ENCODE measurements at regions not wholly inside any gene's neighbourhood (a gene's known extent, or its start where the extent isn't known, plus 50 kb on each side); places are given as distances from the start of the nearest gene placed in this dataset.
"Not testable (repeated sequence)": the region's sequence is repeated elsewhere in the genome, so short reads cannot be mapped to it uniquely, and the experiment has no call there.

DNA sequence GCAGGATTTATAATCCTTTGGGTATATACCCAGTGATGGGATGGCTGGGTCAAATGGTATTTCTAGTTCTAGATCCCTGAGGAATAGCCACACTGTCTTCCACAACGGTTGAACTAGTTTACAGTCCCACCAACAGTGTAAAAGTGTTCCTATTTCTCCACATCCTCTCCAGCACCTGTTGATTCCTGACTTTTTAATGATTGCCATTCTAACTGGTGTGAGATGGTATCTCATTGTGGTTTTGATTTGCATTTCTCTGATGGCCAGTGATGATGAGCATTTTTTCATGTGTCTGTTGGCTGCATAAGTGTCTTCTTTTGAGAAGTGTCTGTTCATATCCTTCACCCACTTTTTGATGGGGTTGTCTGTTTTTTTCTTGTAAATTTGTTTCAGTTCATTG is 82.8 kb upstream of the AMOT start:
- TF ChIP-seq, protein P1, sequence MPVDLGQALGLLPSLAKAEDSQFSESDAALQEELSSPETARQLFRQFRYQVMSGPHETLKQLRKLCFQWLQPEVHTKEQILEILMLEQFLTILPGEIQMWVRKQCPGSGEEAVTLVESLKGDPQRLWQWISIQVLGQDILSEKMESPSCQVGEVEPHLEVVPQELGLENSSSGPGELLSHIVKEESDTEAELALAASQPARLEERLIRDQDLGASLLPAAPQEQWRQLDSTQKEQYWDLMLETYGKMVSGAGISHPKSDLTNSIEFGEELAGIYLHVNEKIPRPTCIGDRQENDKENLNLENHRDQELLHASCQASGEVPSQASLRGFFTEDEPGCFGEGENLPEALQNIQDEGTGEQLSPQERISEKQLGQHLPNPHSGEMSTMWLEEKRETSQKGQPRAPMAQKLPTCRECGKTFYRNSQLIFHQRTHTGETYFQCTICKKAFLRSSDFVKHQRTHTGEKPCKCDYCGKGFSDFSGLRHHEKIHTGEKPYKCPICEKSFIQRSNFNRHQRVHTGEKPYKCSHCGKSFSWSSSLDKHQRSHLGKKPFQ (tag by site-specific recombination; IDR thresholded peaks at IDR 0.05), result not testable (repeated sequence)
- TF ChIP-seq, protein P2, sequence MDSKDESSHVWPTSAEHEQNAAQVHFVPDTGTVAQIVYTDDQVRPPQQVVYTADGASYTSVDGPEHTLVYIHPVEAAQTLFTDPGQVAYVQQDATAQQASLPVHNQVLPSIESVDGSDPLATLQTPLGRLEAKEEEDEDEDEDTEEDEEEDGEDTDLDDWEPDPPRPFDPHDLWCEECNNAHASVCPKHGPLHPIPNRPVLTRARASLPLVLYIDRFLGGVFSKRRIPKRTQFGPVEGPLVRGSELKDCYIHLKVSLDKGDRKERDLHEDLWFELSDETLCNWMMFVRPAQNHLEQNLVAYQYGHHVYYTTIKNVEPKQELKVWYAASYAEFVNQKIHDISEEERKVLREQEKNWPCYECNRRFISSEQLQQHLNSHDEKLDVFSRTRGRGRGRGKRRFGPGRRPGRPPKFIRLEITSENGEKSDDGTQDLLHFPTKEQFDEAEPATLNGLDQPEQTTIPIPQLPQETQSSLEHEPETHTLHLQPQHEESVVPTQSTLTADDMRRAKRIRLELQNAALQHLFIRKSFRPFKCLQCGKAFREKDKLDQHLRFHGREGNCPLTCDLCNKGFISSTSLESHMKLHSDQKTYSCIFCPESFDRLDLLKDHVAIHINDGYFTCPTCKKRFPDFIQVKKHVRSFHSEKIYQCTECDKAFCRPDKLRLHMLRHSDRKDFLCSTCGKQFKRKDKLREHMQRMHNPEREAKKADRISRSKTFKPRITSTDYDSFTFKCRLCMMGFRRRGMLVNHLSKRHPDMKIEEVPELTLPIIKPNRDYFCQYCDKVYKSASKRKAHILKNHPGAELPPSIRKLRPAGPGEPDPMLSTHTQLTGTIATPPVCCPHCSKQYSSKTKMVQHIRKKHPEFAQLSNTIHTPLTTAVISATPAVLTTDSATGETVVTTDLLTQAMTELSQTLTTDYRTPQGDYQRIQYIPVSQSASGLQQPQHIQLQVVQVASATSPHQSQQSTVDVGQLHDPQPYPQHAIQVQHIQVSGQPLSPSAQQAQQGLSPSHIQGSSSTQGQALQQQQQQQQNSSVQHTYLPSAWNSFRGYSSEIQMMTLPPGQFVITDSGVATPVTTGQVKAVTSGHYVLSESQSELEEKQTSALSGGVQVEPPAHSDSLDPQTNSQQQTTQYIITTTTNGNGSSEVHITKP (tag by site-specific recombination; IDR thresholded peaks at IDR 0.05), result not testable (repeated sequence)
- TF ChIP-seq, protein P3, sequence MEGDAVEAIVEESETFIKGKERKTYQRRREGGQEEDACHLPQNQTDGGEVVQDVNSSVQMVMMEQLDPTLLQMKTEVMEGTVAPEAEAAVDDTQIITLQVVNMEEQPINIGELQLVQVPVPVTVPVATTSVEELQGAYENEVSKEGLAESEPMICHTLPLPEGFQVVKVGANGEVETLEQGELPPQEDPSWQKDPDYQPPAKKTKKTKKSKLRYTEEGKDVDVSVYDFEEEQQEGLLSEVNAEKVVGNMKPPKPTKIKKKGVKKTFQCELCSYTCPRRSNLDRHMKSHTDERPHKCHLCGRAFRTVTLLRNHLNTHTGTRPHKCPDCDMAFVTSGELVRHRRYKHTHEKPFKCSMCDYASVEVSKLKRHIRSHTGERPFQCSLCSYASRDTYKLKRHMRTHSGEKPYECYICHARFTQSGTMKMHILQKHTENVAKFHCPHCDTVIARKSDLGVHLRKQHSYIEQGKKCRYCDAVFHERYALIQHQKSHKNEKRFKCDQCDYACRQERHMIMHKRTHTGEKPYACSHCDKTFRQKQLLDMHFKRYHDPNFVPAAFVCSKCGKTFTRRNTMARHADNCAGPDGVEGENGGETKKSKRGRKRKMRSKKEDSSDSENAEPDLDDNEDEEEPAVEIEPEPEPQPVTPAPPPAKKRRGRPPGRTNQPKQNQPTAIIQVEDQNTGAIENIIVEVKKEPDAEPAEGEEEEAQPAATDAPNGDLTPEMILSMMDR (tag by site-specific recombination; IDR thresholded peaks at IDR 0.05), result not testable (repeated sequence)
- not testable (repeated sequence) for TF ChIP-seq ZNF274 (IDR thresholded peaks at IDR 0.05; ENCODE audit: low read length); ZNF274 (tag by site-specific recombination; IDR thresholded peaks at IDR 0.05; ENCODE audit: borderline replicate concordance); HOXA7 (CRISPR knock-in tag; IDR thresholded peaks at IDR 0.05; ENCODE audit: borderline replicate concordance); OSR2 (tag by site-specific recombination; IDR thresholded peaks at IDR 0.05); ZNF175 (tag by site-specific recombination; IDR thresholded peaks at IDR 0.05); ZBTB20 (tag by site-specific recombination; IDR thresholded peaks at IDR 0.05); ZNF654 (tag by site-specific recombination; IDR thresholded peaks at IDR 0.05; ENCODE audit: low read depth); ZNF623 (tag by site-specific recombination; IDR thresholded peaks at IDR 0.05); ZNF596 (tag by site-specific recombination; IDR thresholded peaks at IDR 0.05)
- TF ChIP-seq, protein P4, sequence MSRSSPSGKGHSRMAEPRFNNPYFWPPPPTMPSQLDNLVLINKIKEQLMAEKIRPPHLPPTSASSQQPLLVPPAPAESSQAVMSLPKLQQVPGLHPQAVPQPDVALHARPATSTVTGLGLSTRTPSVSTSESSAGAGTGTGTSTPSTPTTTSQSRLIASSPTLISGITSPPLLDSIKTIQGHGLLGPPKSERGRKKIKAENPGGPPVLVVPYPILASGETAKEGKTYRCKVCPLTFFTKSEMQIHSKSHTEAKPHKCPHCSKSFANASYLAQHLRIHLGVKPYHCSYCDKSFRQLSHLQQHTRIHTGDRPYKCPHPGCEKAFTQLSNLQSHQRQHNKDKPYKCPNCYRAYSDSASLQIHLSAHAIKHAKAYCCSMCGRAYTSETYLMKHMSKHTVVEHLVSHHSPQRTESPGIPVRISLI (tag by site-specific recombination; IDR thresholded peaks at IDR 0.05), result not testable (repeated sequence)
- TF ChIP-seq, protein P5, sequence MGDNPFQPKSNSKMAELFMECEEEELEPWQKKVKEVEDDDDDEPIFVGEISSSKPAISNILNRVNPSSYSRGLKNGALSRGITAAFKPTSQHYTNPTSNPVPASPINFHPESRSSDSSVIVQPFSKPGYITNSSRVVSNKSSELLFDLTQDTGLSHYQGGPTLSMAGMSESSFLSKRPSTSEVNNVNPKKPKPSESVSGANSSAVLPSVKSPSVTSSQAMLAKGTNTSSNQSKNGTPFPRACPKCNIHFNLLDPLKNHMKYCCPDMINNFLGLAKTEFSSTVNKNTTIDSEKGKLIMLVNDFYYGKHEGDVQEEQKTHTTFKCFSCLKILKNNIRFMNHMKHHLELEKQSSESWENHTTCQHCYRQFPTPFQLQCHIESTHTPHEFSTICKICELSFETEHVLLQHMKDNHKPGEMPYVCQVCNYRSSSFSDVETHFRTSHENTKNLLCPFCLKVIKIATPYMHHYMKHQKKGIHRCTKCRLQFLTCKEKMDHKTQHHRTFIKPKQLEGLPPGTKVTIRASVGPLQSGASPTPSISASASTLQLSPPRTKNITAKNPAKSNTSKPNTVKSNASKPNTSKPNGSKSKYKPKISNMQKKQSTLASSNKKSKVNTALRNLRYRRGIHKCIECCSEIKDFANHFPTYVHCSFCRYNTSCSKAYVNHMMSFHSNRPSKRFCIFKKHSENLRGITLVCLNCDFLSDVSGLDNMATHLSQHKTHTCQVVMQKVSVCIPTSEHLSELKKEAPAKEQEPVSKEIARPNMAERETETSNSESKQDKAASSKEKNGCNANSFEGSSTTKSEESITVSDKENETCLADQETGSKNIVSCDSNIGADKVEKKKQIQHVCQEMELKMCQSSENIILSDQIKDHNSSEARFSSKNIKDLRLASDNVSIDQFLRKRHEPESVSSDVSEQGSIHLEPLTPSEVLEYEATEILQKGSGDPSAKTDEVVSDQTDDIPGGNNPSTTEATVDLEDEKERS (tag by site-specific recombination; IDR thresholded peaks at IDR 0.05), result not testable (repeated sequence)
- TF ChIP-seq, protein P6, sequence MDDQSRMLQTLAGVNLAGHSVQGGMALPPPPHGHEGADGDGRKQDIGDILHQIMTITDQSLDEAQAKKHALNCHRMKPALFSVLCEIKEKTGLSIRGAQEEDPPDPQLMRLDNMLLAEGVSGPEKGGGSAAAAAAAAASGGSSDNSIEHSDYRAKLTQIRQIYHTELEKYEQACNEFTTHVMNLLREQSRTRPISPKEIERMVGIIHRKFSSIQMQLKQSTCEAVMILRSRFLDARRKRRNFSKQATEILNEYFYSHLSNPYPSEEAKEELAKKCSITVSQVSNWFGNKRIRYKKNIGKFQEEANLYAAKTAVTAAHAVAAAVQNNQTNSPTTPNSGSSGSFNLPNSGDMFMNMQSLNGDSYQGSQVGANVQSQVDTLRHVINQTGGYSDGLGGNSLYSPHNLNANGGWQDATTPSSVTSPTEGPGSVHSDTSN (CRISPR knock-in tag; IDR thresholded peaks at IDR 0.05), result not testable (repeated sequence)

Measured in HEK293 (cell line).